ENCODE measurements at regions not wholly inside any gene's neighbourhood (a gene's known extent, or its start where the extent isn't known, plus 50 kb on each side); places are given as distances from the start of the nearest gene placed in this dataset.
A peak's percentile ranks its signal among the peaks of the same experiment; 100 is the strongest.

- no peak for ATAC-seq (ENCODE audit: low FRiP score)
- TF ChIP-seq CTCF (IDR thresholded peaks at IDR 0.05): no peak
- no peak for DNase-seq (ENCODE audit: low spot score)
Measured at GRCh38 chr11:130720232-130721022, 195.9 kb downstream of the SNX19 start.

GRCh38 chr11:130721023-130721681 lies 195.1 kb downstream of the SNX19 start:
- ATAC-seq (ENCODE audit: low FRiP score): no peak
- no peak for DNase-seq (ENCODE audit: low spot score)
- TF ChIP-seq CTCF (IDR thresholded peaks at IDR 0.05): no peak

- no peak for TF ChIP-seq CTCF (IDR thresholded peaks at IDR 0.05)
- ATAC-seq (ENCODE audit: low FRiP score) (no peak), DNase-seq (ENCODE audit: low spot score) (no peak)
Measured at GRCh38 chr11:130721736-130722135, 194.5 kb downstream of the SNX19 start.

- TF ChIP-seq CTCF (IDR thresholded peaks at IDR 0.05): no peak
- no peak for DNase-seq (ENCODE audit: low spot score)
- ATAC-seq (ENCODE audit: low FRiP score): no peak
Measured at GRCh38 chr11:130722401-130722800, 193.9 kb downstream of the SNX19 start.

- no peak for DNase-seq (ENCODE audit: low spot score)
- no peak for TF ChIP-seq CTCF (IDR thresholded peaks at IDR 0.05)
- ATAC-seq (ENCODE audit: low FRiP score): peak; percentile 58
Measured at GRCh38 chr11:130725421-130726233, 190.7 kb downstream of the SNX19 start.

- peak; percentile 84 for ATAC-seq (ENCODE audit: low FRiP score)
- no peak for DNase-seq (ENCODE audit: low spot score)
- TF ChIP-seq CTCF (IDR thresholded peaks at IDR 0.05): no peak
Measured at GRCh38 chr11:130726234-130727037, 189.8 kb downstream of the SNX19 start.
